Neural cell (in vitro differentiated cells): ENCODE measurements at regions not wholly inside any gene's neighbourhood (a gene's known extent, or its start where the extent isn't known, plus 50 kb on each side); places are given as distances from the start of the nearest gene placed in this dataset.

Experiments
- TF ChIP-seq, protein P1 (sequence below): fragments of 450-650 bp; IDR thresholded peaks from 2 replicates; pipeline ENCODE4 v1.5.1; 2014; ENCODE audit warnings: antibody characterized with exemption, mild to moderate bottlenecking, moderate library complexity; ENCODE audit not compliant: poor library complexity, severe bottlenecking
- TF ChIP-seq, protein P2 (sequence below): IDR thresholded peaks from 2 replicates; pipeline ENCODE4 v1.6.1; 2012; ENCODE audit warnings: borderline replicate concordance

- TF ChIP-seq, protein P1, sequence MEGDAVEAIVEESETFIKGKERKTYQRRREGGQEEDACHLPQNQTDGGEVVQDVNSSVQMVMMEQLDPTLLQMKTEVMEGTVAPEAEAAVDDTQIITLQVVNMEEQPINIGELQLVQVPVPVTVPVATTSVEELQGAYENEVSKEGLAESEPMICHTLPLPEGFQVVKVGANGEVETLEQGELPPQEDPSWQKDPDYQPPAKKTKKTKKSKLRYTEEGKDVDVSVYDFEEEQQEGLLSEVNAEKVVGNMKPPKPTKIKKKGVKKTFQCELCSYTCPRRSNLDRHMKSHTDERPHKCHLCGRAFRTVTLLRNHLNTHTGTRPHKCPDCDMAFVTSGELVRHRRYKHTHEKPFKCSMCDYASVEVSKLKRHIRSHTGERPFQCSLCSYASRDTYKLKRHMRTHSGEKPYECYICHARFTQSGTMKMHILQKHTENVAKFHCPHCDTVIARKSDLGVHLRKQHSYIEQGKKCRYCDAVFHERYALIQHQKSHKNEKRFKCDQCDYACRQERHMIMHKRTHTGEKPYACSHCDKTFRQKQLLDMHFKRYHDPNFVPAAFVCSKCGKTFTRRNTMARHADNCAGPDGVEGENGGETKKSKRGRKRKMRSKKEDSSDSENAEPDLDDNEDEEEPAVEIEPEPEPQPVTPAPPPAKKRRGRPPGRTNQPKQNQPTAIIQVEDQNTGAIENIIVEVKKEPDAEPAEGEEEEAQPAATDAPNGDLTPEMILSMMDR: no peak
- TF ChIP-seq, protein P2, sequence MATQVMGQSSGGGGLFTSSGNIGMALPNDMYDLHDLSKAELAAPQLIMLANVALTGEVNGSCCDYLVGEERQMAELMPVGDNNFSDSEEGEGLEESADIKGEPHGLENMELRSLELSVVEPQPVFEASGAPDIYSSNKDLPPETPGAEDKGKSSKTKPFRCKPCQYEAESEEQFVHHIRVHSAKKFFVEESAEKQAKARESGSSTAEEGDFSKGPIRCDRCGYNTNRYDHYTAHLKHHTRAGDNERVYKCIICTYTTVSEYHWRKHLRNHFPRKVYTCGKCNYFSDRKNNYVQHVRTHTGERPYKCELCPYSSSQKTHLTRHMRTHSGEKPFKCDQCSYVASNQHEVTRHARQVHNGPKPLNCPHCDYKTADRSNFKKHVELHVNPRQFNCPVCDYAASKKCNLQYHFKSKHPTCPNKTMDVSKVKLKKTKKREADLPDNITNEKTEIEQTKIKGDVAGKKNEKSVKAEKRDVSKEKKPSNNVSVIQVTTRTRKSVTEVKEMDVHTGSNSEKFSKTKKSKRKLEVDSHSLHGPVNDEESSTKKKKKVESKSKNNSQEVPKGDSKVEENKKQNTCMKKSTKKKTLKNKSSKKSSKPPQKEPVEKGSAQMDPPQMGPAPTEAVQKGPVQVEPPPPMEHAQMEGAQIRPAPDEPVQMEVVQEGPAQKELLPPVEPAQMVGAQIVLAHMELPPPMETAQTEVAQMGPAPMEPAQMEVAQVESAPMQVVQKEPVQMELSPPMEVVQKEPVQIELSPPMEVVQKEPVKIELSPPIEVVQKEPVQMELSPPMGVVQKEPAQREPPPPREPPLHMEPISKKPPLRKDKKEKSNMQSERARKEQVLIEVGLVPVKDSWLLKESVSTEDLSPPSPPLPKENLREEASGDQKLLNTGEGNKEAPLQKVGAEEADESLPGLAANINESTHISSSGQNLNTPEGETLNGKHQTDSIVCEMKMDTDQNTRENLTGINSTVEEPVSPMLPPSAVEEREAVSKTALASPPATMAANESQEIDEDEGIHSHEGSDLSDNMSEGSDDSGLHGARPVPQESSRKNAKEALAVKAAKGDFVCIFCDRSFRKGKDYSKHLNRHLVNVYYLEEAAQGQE: no peak
Observed at GRCh38 chr16:49078571-49078970, 203.1 kb downstream of the CBLN1 start.
